ENCODE measurements at regions not wholly inside any gene's neighbourhood (a gene's known extent, or its start where the extent isn't known, plus 50 kb on each side); places are given as distances from the start of the nearest gene placed in this dataset.

GRCh38 chr18:46364048-46364447 is 259.9 kb downstream of the HAUS1 start:
- no peaks in the 10 kb centered on the region for H3K4me1 ChIP-seq (ENCODE audit: control insufficient read depth, insufficient read depth, low read length)
- TF ChIP-seq POLR2AphosphoS5 (IDR thresholded peaks at IDR 0.05; ENCODE audit: low read depth, low read length) = no peak
- no peak for TF ChIP-seq SIN3A (IDR thresholded peaks at IDR 0.05; ENCODE audit: borderline replicate concordance, insufficient read depth, low read depth, low read length)
- TF ChIP-seq TCF7L2 (IDR thresholded peaks at IDR 0.05; ENCODE audit: low read depth, low read length) = no peak
- TF ChIP-seq REST (IDR thresholded peaks at IDR 0.05; ENCODE audit: insufficient read depth in 1 of 2, low read depth in 2 of 2, low read length in 1 of 2) = no peak
- no peak for TF ChIP-seq CTCF (IDR thresholded peaks at IDR 0.05)
- BruUV-seq (replicated peaks) = no TSS peak
- H3K27ac ChIP-seq (ENCODE audit: low read length) = no peak overlapping the region
- ChIA-PET POLR2A (no interaction called here), CTCF (no interaction called here)
- DNase-seq (ENCODE audit: low read depth, low spot score) (no peak), ATAC-seq (no peak)
- H3K9me3 ChIP-seq (ENCODE audit: control insufficient read depth, insufficient read depth, low read depth, low read length) = no peaks in the 10 kb centered on the region
- intact Hi-C loops (cut with micrococcal nuclease; ENCODE audit: unreplicated experiment) = no loop called here
- no peak overlapping the region for H3K4me3 ChIP-seq (ENCODE audit: low read depth in 2 of 2, low read length in 2 of 2)
- no peaks in the 10 kb centered on the region for H3K36me3 ChIP-seq (ENCODE audit: control insufficient read depth, insufficient read depth, low read length)
- in situ Hi-C loops (cut with HindIII; ENCODE audit: low pct_unique_long_range_greater_than_20kb, low sequenced_read_pairs) = no loop called here
- H3K27me3 ChIP-seq (ENCODE audit: control insufficient read depth, insufficient read depth, low read length) = no peaks in the 10 kb centered on the region

GRCh38 chr18:46366201-46366600 is 262.0 kb downstream of the HAUS1 start:
- ChIA-PET POLR2A (no interaction called here), CTCF (no interaction called here)
- in situ Hi-C loops (cut with HindIII; ENCODE audit: low pct_unique_long_range_greater_than_20kb, low sequenced_read_pairs) (no loop called here), intact Hi-C loops (cut with micrococcal nuclease; ENCODE audit: unreplicated experiment) (no loop called here)
- ATAC-seq (no peak), DNase-seq (ENCODE audit: low read depth, low spot score) (no peak)
- no peaks in the 10 kb centered on the region for H3K4me1 ChIP-seq (ENCODE audit: control insufficient read depth, insufficient read depth, low read length)
- H3K9me3 ChIP-seq (ENCODE audit: control insufficient read depth, insufficient read depth, low read depth, low read length) = no peaks in the 10 kb centered on the region
- TF ChIP-seq POLR2AphosphoS5 (IDR thresholded peaks at IDR 0.05; ENCODE audit: low read depth, low read length) (no peak), REST (IDR thresholded peaks at IDR 0.05; ENCODE audit: insufficient read depth in 1 of 2, low read depth in 2 of 2, low read length in 1 of 2) (no peak), TCF7L2 (IDR thresholded peaks at IDR 0.05; ENCODE audit: low read depth, low read length) (no peak), SIN3A (IDR thresholded peaks at IDR 0.05; ENCODE audit: borderline replicate concordance, insufficient read depth, low read depth, low read length) (no peak), CTCF (IDR thresholded peaks at IDR 0.05) (no peak)
- no TSS peak for BruUV-seq (replicated peaks)
- H3K27me3 ChIP-seq (ENCODE audit: control insufficient read depth, insufficient read depth, low read length) = no peaks in the 10 kb centered on the region
- H3K36me3 ChIP-seq (ENCODE audit: control insufficient read depth, insufficient read depth, low read length) = no peaks in the 10 kb centered on the region
- no peak overlapping the region for H3K27ac ChIP-seq (ENCODE audit: low read length)
- no peak overlapping the region for H3K4me3 ChIP-seq (ENCODE audit: low read depth in 2 of 2, low read length in 2 of 2)

Measured in Panc1 (cell line).